SHP77 (cell line): ENCODE measurements at regions not wholly inside any gene's neighbourhood (a gene's known extent, or its start where the extent isn't known, plus 50 kb on each side); places are given as distances from the start of the nearest gene placed in this dataset.

Source experiments
- DNase-seq, 2 experiments: peaks; one replicate each; lab custom pipeline; 2025; lab: John Stamatoyannopoulos, UW

- no peak for DNase-seq
Measured at GRCh38 chr4:166363198-166363597, 490.2 kb downstream of the TLL1 start.

GRCh38 chr4:166366012-166366411, 493.0 kb downstream of the TLL1 start:
- no peak for DNase-seq

GRCh38 chr4:166377578-166377977, 504.5 kb downstream of the TLL1 start:
- no peak for DNase-seq

- peak in 1 of 2 experiments; percentile 13 for DNase-seq
Measured at GRCh38 chr4:166386491-166387360, 513.7 kb downstream of the TLL1 start.

DNA sequence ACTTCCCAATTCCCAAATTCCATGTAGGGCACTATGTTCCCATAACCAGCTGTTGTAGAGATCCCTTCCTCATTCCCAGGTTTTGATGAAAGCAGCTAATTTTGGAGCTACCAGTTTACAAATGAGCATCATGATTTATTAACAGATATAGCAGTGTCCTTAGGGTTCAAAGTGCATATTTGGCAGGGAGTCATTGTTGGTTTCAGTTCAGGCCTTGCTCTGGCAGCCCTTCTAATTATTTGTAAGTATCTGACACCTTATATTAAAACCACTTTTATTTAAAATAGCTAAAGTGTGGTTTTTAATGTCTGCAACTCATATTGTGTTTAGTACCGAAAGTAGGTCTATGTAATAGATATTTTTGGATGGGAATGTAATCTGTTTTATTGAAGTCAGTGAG, 518.5 kb downstream of the TLL1 start:
- no peak for DNase-seq

DNA sequence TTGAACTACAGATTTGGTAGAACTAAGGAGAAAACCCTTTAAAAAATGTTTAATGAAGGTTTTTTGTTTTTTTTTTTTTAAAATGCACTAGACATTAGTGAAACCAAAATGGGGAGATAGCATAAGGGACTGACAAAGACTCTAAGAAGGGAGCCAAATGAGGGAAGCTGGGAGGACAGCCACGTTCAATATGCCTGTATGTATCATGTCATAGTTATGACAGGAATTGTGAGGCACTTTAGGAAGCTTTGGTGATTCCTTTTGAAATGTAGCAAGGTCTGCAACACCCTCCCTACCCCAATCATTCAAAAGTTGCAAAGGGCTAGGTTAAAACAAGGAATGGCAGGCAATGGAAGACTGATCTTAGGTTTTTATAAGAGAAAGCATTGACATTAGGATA, 526.0 kb downstream of the TLL1 start:
- DNase-seq = no peak

- peak; percentile 71 to 81 for DNase-seq
Measured at GRCh38 chr4:166400270-166400894, 527.3 kb downstream of the TLL1 start.

GRCh38 chr4:166413356-166413755, 540.3 kb downstream of the TLL1 start:
- no peak for DNase-seq

- DNase-seq = no peak
Measured at GRCh38 chr4:166414431-166414830, 541.4 kb downstream of the TLL1 start.

DNA sequence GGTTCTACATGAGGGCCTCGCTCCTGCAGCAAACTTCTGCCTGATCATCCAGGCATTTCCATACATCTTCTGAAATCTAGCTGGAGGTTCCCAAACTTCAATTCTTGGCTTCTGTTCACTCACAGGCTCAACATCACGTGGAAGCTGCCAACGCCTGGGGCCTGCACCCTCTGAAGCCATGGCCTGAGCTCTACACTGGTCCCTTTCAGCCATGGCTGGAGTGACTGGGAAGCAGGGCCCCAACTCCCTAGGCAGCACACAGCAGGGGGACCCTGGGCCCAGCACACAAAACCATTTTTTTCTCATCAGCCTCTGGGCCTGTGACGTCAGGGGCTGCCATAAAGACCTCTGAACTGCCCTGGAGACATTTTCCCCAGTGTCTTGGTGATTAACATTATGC, 542.7 kb downstream of the TLL1 start:
- no peak for DNase-seq

- no peak for DNase-seq
Measured at GRCh38 chr4:166421556-166422156, 548.6 kb downstream of the TLL1 start.

DNA sequence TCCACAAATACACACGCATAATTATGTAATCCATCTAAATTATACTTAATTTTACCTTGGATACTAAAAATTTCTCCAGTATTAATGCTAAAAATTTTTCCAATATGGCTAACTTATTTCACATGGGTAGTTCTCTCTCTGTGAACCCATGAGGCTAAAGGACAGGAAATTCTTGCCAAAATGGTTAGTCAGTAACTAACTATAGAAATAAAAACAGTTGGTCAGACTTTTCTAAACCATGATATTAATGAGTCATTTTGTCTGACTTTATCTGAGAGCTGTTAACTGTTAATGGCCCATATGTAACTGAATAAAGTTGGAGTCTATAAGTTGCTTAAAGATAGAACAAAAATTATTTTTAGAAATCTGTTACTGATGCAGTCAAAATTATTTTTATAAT, 549.4 kb downstream of the TLL1 start:
- DNase-seq = no peak

- no peak for DNase-seq
Measured at GRCh38 chr4:166426300-166426863, 553.3 kb downstream of the TLL1 start.

DNA sequence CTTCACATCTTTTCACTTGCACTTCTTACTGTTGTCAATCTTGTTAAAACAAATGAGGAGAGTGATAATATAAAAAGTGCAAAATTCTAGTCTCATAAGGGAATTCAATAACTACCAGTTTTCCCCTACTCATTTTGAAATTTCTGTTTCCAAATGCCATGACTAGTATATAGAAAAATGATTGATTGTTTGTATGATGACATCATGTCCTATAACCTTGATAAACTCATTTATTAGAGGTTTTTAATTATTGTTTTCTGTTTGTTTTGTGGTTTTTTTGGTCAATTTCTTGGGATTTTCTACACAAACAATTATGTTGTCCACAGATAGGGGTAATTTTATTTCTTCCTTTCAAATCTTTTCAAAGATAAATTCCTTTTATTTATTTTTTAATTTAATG, 559.1 kb downstream of the TLL1 start:
- DNase-seq = no peak

DNA sequence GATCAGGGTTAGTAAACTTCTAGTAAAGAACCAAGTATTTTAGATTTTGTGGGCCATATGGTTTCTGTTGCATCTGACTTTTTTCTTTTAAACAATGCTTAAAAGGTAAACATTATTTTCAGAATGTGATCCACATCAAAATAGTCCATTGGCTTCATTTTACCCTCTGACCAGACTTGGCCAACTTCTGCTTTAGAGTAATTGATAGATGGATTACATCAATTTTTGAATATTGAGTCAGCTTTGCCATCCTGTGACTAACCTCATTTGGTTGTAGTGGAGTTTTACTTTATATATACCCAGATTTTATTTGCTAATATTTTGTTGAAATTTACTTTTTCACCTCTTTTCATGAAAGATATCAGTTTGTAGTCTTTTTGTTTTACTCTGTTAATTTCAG, 559.8 kb downstream of the TLL1 start:
- DNase-seq = no peak

- no peak for DNase-seq
Measured at GRCh38 chr4:166435449-166435848, 562.4 kb downstream of the TLL1 start.

DNA sequence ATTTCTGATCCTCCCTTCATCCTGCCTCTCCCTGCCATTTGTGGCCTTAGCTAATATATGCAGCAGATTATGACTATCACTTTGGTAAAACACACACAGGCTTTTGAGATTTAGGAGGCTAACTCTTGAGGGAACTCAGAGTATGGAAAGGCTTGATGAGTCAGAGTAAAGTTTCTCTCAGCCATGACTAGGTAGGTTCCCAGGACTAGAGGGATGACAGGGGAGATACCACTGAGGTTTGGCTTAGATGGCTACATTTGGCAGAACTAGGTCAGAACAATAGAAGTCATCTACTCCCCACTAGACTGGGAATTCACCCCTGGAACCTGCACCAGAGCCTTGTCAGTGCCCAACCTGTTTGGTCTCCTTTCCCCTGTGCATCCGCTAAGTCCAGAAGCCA, 585.7 kb downstream of the TLL1 start:
- no peak for DNase-seq

DNA sequence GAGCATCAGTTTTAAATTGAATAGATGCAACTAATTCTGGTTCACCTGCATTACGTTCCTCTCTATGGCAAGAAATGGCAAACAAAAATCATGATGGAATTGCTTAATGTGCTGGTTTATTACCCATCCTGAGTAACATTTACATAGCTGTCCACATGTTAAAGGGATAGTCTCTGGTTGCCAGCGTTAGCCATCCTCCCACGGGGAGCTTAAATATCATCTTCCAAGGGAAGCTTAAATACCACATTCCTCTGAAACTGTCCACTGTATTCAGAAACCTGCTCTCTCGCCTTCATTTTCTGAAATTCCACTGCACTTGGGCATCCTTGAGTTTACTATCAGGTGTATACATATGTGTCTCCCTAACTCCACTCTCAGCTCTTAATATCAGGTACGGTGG, 586.6 kb downstream of the TLL1 start:
- no peak for DNase-seq

GRCh38 chr4:166460769-166461550, 587.9 kb downstream of the TLL1 start:
- no peak for DNase-seq

DNA sequence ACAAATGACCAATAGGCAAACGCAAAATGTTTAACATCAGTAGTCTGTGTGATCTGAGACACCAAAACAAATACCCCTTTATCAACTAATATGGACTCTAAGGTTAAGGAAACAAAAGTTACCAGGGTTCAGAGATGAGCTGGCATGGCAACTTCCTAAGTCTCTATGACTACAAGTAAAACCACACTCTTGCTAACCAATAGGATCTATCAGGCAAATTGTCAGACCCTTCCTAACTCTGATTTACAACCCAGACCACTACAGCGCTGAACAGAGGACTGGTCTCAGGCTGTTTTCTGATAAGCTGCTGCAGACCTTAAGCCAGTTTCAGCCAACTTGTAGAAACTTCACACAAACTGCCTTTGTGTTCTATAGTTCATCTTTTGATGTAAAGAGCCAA, 608.0 kb downstream of the TLL1 start:
- no peak for DNase-seq

DNA sequence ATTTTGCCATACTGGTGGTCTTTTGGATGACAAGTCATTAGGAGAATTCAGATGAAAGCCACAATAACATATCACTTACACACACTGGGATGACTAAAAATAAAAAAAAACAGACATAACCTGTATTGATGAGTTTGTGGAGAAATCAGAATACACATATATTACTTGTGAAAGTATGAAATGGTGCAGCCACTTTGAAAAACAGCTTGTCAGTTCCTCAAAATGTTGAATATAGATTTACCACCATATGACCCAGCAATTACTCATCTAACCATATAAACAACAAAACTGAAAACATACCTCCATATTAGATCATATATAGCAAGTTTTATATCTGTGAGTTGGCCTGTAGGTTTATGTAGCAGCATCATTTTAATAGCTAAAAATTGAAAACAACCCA, 608.7 kb downstream of the TLL1 start:
- no peak for DNase-seq

DNA sequence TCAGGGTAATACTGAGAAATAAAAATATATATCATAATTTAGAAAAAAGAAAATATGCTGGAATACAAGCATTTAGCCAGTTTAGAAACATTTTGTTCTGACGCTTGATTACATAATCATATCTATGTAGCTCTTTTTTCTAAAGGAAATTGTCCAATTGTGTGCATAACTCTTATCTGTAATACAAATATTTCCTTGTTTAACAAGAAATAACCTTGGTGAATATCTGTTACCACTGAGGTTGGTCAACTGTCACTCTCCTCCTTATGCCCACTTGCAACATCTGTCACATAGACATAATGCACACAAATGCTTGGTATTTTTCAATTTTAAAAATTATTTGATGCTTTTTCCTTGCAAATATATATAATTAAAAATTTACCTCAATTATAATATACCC, 609.7 kb downstream of the TLL1 start:
- DNase-seq = no peak
